HEK293T (cell line): ENCODE measurements at regions not wholly inside any gene's neighbourhood (a gene's known extent, or its start where the extent isn't known, plus 50 kb on each side); places are given as distances from the start of the nearest gene placed in this dataset.

Experiments
- CTCF ChIA-PET: fragments of 350-600 bp; formaldehyde crosslinking; extraction: SDS; loops from one replicate; lab custom pipeline; 2021; ENCODE audit warnings: antibody characterized with exemption, inconsistent platforms; lab: Yijun Ruan, JAX
- POLR2A ChIA-PET: fragments of 350-600 bp; formaldehyde crosslinking; extraction: SDS; loops from one replicate; lab custom pipeline; 2020; ENCODE audit warnings: antibody characterized with exemption, inconsistent platforms; lab: Yijun Ruan, JAX
- DNase-seq: peaks from one replicate; pipeline ENCODE4 v3.0.0; 2012; ENCODE audit warnings: mixed read lengths; ENCODE audit errors: extremely low spot score
- ARNT ChIP-seq: fragments of 450-650 bp; IDR thresholded peaks from 2 replicates; pipeline ENCODE4 v1.6.1; 2017; ENCODE audit warnings: mild to moderate bottlenecking
- BHLHE40 ChIP-seq: fragments of 450-650 bp; IDR thresholded peaks from 2 replicates; pipeline ENCODE4 v1.6.1; 2016; ENCODE audit warnings: mild to moderate bottlenecking, moderate library complexity, borderline replicate concordance
- CTBP1 ChIP-seq: fragments of 450-650 bp; IDR thresholded peaks from 2 replicates; pipeline ENCODE4 v1.6.1; 2016; ENCODE audit warnings: borderline replicate concordance
- ELF4 ChIP-seq: fragments of 450-650 bp; IDR thresholded peaks from 2 replicates; pipeline ENCODE4 v1.6.1; 2017; ENCODE audit warnings: antibody characterized with exemption
- FOXA1 ChIP-seq: fragments of 450-650 bp; IDR thresholded peaks from 2 replicates; pipeline ENCODE4 v1.6.1; 2016; ENCODE audit warnings: mild to moderate bottlenecking
- FOXK2 ChIP-seq: fragments of 450-650 bp; IDR thresholded peaks from 2 replicates; pipeline ENCODE4 v1.6.1; 2016; ENCODE audit warnings: mild to moderate bottlenecking
- FOXM1 ChIP-seq: fragments of 450-650 bp; IDR thresholded peaks from 2 replicates; pipeline ENCODE4 v1.6.1; 2017; ENCODE audit warnings: mild to moderate bottlenecking, borderline replicate concordance
- HDGF ChIP-seq: fragments of 450-650 bp; IDR thresholded peaks from 2 replicates; pipeline ENCODE4 v1.6.1; 2017; ENCODE audit warnings: antibody characterized with exemption, borderline replicate concordance
- L3MBTL2 ChIP-seq: fragments of 450-650 bp; conservative IDR thresholded peaks from 2 replicates; pipeline ENCODE4 v1.6.1; 2016; ENCODE audit warnings: mild to moderate bottlenecking
- LEF1 ChIP-seq: fragments of 450-650 bp; IDR thresholded peaks from 2 replicates; pipeline ENCODE4 v1.6.1; 2017; ENCODE audit warnings: mild to moderate bottlenecking, borderline replicate concordance
- NFRKB ChIP-seq: fragments of 450-650 bp; IDR thresholded peaks from 2 replicates; pipeline ENCODE4 v1.6.1; 2016; ENCODE audit warnings: mild to moderate bottlenecking, moderate library complexity
- PKNOX1 ChIP-seq: fragments of 450-650 bp; IDR thresholded peaks from 2 replicates; pipeline ENCODE4 v1.6.1; 2016
- SP1 ChIP-seq: fragments of 450-650 bp; IDR thresholded peaks from 2 replicates; pipeline ENCODE4 v1.6.1; 2017
- SUZ12 ChIP-seq: fragments of 450-650 bp; IDR thresholded peaks from 2 replicates; pipeline ENCODE4 v1.6.1; 2016; ENCODE audit warnings: mild to moderate bottlenecking
- TARDBP ChIP-seq: fragments of 450-650 bp; IDR thresholded peaks from 2 replicates; pipeline ENCODE4 v1.6.1; 2016
- ZNF384 ChIP-seq: fragments of 450-650 bp; IDR thresholded peaks from 2 replicates; pipeline ENCODE4 v1.6.1; 2016

GRCh38 chr2:6010163-6010562 is 318.0 kb downstream of the SOX11 start:
- CTCF ChIA-PET = no interaction called here
- no peak for DNase-seq
- POLR2A ChIA-PET = no interaction called here
- TF ChIP-seq BHLHE40 = no peak
- no peak for TF ChIP-seq FOXA1
- no peak for TF ChIP-seq FOXK2
- TF ChIP-seq ELF4 = no peak
- no peak for TF ChIP-seq SP1
- TF ChIP-seq FOXM1 = no peak
- TF ChIP-seq ARNT = no peak
- TF ChIP-seq TARDBP = no peak
- TF ChIP-seq ZNF384 = no peak
- no peak for TF ChIP-seq CTBP1
- no peak for TF ChIP-seq SUZ12
- no peak for TF ChIP-seq LEF1
- no peak for TF ChIP-seq HDGF
- TF ChIP-seq L3MBTL2 = no peak
- no peak for TF ChIP-seq NFRKB
- TF ChIP-seq PKNOX1 = no peak

GRCh38 chr2:6011921-6012320 is 319.7 kb downstream of the SOX11 start:
- ChIA-PET CTCF (no interaction called here), POLR2A (no interaction called here)
- TF ChIP-seq ZNF384 (no peak), ARNT (no peak), L3MBTL2 (no peak), FOXA1 (no peak), FOXM1 (no peak), FOXK2 (no peak), CTBP1 (no peak), HDGF (no peak), SP1 (no peak), LEF1 (no peak), BHLHE40 (no peak)
- no peak for DNase-seq

DNA sequence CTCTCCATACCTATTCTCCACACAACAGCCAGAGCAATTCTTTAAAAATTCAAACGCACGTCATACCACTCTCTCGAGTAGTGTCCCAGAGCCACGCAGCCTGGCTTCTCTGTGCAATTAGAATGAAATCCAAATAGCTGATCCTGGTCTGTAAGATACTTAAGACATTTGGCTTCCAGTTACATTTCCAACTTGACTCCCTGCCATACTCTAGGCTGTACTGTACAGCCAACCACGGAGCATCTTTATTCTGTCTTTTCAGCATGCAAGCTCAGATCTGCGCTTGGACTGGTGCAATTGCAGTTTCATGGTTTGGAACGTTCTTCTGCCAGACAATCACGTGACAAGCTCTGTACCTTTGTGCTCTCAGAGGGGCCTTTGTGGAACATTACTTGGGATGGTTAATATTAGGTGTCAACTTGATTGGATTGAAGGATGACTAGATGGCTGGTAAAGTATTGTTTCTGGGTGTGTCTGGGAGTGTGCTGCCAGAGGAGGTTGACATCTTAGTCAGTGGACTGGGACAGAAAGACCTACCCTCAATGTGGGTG is 325.6 kb downstream of the SOX11 start:
- POLR2A ChIA-PET = no interaction called here
- CTCF ChIA-PET = no interaction called here
- DNase-seq = no peak
- TF ChIP-seq ARNT = no peak
- no peak for TF ChIP-seq NFRKB
- no peak for TF ChIP-seq TARDBP
- TF ChIP-seq ELF4 = no peak
- no peak for TF ChIP-seq FOXK2
- no peak for TF ChIP-seq SP1
- no peak for TF ChIP-seq PKNOX1
- TF ChIP-seq BHLHE40 = no peak
- no peak for TF ChIP-seq FOXA1
- TF ChIP-seq LEF1 = no peak
- no peak for TF ChIP-seq CTBP1
- no peak for TF ChIP-seq ZNF384

DNA sequence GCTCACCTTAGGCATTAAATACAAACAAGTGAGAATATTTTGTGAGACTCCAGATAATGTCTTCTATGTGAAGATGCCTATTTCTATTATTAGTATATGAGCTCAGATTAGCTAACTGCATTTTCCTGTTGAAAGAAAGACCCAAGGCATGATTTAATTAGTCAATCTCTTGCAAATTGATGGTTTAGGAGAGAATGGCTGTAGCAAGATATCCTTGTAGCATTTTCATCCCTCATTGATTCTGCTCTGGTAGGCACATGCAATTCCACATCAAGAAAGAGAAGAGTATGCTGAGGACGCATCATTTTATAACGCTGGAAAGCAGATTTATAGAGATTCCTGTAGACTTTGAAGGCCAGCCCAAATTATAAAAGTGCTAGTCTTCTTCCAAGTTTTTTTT is 332.0 kb downstream of the SOX11 start:
- ChIA-PET POLR2A (no interaction called here), CTCF (no interaction called here)
- TF ChIP-seq CTBP1 (no peak), TARDBP (no peak), ZNF384 (no peak), FOXK2 (no peak), ARNT (no peak), BHLHE40 (no peak)
- DNase-seq = no peak

DNA sequence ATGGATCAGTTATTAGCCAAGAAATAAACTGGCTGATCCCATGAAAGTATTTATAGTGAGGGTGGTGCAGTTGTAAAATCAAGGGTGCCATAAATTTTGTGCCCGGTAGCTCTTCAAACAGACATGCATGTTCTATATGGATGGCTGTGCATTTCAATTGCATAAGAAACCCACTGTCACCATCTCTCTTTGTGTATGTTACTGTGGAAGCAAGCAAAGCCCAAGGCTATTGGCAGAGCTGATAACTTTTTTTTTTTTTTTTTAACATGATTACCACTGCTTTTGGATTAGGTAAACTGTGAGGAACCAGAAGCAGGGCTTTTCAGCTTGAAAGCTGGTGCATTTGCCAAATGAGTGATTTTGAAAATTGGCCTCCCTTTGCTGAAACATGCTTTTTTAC is 332.6 kb downstream of the SOX11 start:
- no peak for DNase-seq
- TF ChIP-seq ARNT = no peak
- no peak for TF ChIP-seq SUZ12
- no peak for TF ChIP-seq SP1
- no peak for TF ChIP-seq LEF1
- no peak for TF ChIP-seq TARDBP
- TF ChIP-seq NFRKB = no peak
- CTCF ChIA-PET = no interaction called here
- POLR2A ChIA-PET = no interaction called here

- TF ChIP-seq LEF1 = no peak
- TF ChIP-seq FOXA1 = no peak
- no peak for TF ChIP-seq HDGF
- TF ChIP-seq ZNF384 = no peak
- no peak for TF ChIP-seq BHLHE40
- no peak for TF ChIP-seq PKNOX1
- TF ChIP-seq L3MBTL2 = no peak
- TF ChIP-seq NFRKB = no peak
- no peak for TF ChIP-seq TARDBP
- TF ChIP-seq ARNT = no peak
- TF ChIP-seq FOXM1 = no peak
- TF ChIP-seq CTBP1 = no peak
- TF ChIP-seq ELF4 = no peak
- no peak for TF ChIP-seq FOXK2
- TF ChIP-seq SP1 = no peak
- no peak for TF ChIP-seq SUZ12
- CTCF ChIA-PET = no interaction called here
- no peak for DNase-seq
Measured at GRCh38 chr2:6025391-6025790, 333.2 kb downstream of the SOX11 start.

More at GRCh38 chr2:6025391-6025790, 333.2 kb downstream of the SOX11 start:
- POLR2A ChIA-PET = no interaction called here
